GM06990 (cell line): ENCODE measurements at regions not wholly inside any gene's neighbourhood (a gene's known extent, or its start where the extent isn't known, plus 50 kb on each side); places are given as distances from the start of the nearest gene placed in this dataset.
"Not testable (repeated sequence)": the region's sequence is repeated elsewhere in the genome, so short reads cannot be mapped to it uniquely, and the experiment has no call there.

ENCODE experiments used
- DNase-seq: peaks from one replicate; pipeline ENCODE4 v3.0.0-alpha.2; 2011; ENCODE audit not compliant: insufficient read length; ENCODE audit errors: extremely low read depth
- H3K27me3 ChIP-seq: replicated peaks from 2 replicates; pipeline ENCODE4 v1.6.0; 2011; ENCODE audit warnings: low read length; ENCODE audit not compliant: control insufficient read depth, insufficient read depth
- H3K36me3 ChIP-seq: 2 replicates; pipeline ENCODE4 v1.5.1; 2011; ENCODE audit warnings: low read length; ENCODE audit not compliant: control insufficient read depth, insufficient read depth
- H3K4me3 ChIP-seq: replicated peaks from 2 replicates; pipeline ENCODE4 v1.5.1; 2011; ENCODE audit warnings: low read depth, mild to moderate bottlenecking, control low read depth, low read length
- CTCF ChIP-seq: IDR thresholded peaks from 2 replicates; pipeline ENCODE4 v1.5.1; 2011; ENCODE audit warnings: low read length, control low read depth, mild to moderate bottlenecking, inconsistent platforms; ENCODE audit not compliant: insufficient read depth, poor library complexity, severe bottlenecking

- Histone ChIP-seq H3K27me3 (no peaks in the 10 kb centered on the region), H3K4me3 (no peak overlapping the region), H3K36me3 (no peaks in the 10 kb centered on the region)
- no peak for TF ChIP-seq CTCF
- no peak for DNase-seq
Observed at GRCh38 chr1:173315296-173315695, 108.2 kb upstream of the TNFSF4 start.

GRCh38 chr1:173318788-173319187 is 111.7 kb upstream of the TNFSF4 start:
- Histone ChIP-seq H3K4me3 (no peak overlapping the region), H3K36me3 (no peaks in the 10 kb centered on the region), H3K27me3 (no peaks in the 10 kb centered on the region)
- DNase-seq = no peak
- no peak for TF ChIP-seq CTCF

GRCh38 chr1:173324352-173324751 is 117.2 kb upstream of the TNFSF4 start:
- H3K4me3 ChIP-seq, H3K36me3 ChIP-seq, DNase-seq, H3K27me3 ChIP-seq: not testable (repeated sequence)

- H3K27me3 ChIP-seq, H3K36me3 ChIP-seq, H3K4me3 ChIP-seq, DNase-seq: not testable (repeated sequence)
Observed at GRCh38 chr1:173327987-173328386, 120.9 kb upstream of the TNFSF4 start.

GRCh38 chr1:173328961-173329360 is 121.8 kb upstream of the TNFSF4 start:
- Histone ChIP-seq H3K27me3 (no peaks in the 10 kb centered on the region), H3K36me3 (no peaks in the 10 kb centered on the region), H3K4me3 (no peak overlapping the region)
- DNase-seq = no peak
- TF ChIP-seq CTCF = no peak

GRCh38 chr1:173329726-173330125 is 122.6 kb upstream of the TNFSF4 start:
- no peaks in the 10 kb centered on the region for H3K36me3 ChIP-seq
- H3K4me3 ChIP-seq = no peak overlapping the region
- TF ChIP-seq CTCF = no peak
- no peak for DNase-seq
- no peaks in the 10 kb centered on the region for H3K27me3 ChIP-seq

- no peak overlapping the region for H3K4me3 ChIP-seq
Observed at GRCh38 chr1:173330149-173330951, 123.2 kb upstream of the TNFSF4 start.

GRCh38 chr1:173330952-173331548 is 123.9 kb upstream of the TNFSF4 start:
- DNase-seq = peak; percentile 50
- not testable (repeated sequence) for H3K27me3 ChIP-seq, H3K36me3 ChIP-seq
- H3K4me3 ChIP-seq = 0 out of 2 replicates have a peak overlapping the region, but pooled peaks have one; percentile 3

More at GRCh38 chr1:173330149-173330951, 123.2 kb upstream of the TNFSF4 start:
- DNase-seq = no peak
- no peak for TF ChIP-seq CTCF
- no peaks in the 10 kb centered on the region for H3K36me3 ChIP-seq
- H3K27me3 ChIP-seq = no peaks in the 10 kb centered on the region
